ENCODE measurements at regions not wholly inside any gene's neighbourhood (a gene's known extent, or its start where the extent isn't known, plus 50 kb on each side); places are given as distances from the start of the nearest gene placed in this dataset.

GRCh38 chr7:81167934-81168333, 249.1 kb upstream of the SEMA3C start:
- TF ChIP-seq EZH2phosphoT487 (IDR thresholded peaks at IDR 0.05; ENCODE audit: borderline replicate concordance) (no peak), CTCF (conservative IDR thresholded peaks at IDR 0.05; ENCODE audit: low read length) (no peak)
